NCI-H2107 treated with DMSO at 0.1 percent for 48 hours (cell line): ENCODE measurements at regions not wholly inside any gene's neighbourhood (a gene's known extent, or its start where the extent isn't known, plus 50 kb on each side); places are given as distances from the start of the nearest gene placed in this dataset.
"Not testable (repeated sequence)": the region's sequence is repeated elsewhere in the genome, so short reads cannot be mapped to it uniquely, and the experiment has no call there.

Experiments used
- DNase-seq: peaks from one replicate; lab custom pipeline; 2025; ENCODE audit not compliant: unreplicated experiment; lab: John Stamatoyannopoulos, UW

- DNase-seq = no peak
These were observed 147.8 kb upstream of the POGK start for GRCh38 chr1:166691476-166691875.

DNA sequence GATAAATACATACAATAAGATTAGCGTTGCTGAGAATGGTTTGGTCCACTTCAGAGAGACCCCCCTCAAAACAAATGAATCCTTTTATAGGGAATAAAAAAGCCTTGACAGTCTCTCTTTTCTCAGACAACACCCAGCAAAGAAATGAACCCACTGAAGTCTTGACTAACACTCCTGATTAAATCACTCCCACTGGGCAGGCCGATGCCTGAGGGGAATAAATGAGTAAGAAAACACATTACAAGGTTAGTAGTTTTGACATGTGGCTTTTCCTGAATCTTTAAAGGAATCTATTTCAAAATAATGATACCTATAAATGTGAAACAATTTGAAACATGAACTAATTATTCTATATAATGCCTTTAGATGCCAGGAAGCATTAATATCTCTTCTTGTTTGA, 146.9 kb upstream of the POGK start:
- no peak for DNase-seq

DNA sequence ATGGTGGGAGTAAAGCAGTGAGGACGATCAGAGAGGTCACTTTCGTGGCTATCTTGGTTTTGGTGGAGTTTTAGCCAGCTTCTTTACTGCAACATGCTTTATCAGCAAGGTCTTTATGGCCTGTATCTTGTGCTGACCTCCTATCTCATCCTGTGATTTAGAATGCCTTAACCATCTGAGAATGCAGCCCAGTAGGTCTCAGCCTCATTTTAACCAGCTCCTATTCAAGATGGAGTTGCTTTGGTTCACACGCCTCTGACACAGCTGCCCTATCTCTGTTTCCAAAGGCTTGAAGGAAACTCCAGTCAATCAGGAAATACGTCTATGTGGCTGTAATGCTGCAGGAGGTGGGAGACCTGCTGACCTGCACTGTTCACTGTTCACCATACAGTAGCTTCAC, 146.1 kb upstream of the POGK start:
- no peak for DNase-seq

DNA sequence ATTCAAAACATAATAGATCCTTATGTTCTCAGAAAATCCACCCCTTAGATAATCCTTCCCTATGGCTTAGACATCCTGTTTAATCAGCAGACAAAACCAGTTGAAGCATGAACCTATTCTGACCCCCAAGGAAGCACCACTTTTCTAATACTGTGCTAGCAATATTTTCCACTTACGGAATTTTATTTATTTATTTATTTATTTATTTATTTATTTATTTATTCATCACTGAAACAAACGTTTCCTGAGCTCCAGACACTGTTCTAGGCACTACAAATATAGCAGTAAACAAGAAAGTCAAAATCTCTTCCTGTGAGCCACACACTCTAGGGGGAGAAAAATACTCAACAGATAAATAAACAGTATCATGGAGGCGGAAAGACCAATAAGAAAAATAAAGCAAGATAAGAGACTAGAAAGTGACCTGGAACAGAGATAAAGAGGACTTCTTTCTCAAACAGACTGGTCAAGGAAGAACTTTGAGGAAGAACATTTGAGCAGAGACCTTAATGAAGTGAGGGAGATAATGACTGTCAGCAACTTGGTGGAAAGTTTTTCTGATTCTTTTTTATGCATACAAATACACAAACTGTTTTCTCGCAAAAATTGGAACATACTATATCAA, 145.5 kb upstream of the POGK start:
- DNase-seq = no peak

GRCh38 chr1:166695115-166695514, 144.2 kb upstream of the POGK start:
- no peak for DNase-seq

DNA sequence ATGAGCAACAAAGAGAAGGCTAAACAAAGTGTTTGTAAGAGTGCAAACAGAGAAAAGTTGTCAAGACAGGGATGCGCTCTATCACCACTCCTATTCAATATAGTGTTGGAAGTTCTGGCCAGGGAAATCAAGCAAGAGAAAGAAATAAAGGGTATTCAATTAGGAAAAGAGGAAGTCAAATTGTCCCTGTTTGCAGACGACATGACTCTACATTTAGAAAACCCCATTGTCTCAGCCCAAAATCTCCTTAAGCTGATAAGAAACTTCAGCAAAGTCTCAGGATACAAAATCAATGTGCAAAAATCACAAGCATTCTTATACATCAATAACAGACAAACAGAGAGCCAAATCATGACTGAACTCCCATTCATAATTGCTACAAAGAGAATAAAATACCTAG, 143.4 kb upstream of the POGK start:
- DNase-seq = not testable (repeated sequence)

GRCh38 chr1:166698771-166699170, 140.5 kb upstream of the POGK start:
- DNase-seq = no peak

GRCh38 chr1:166699613-166700012, 139.7 kb upstream of the POGK start:
- no peak for DNase-seq

GRCh38 chr1:166700696-166701095, 138.6 kb upstream of the POGK start:
- no peak for DNase-seq

DNA sequence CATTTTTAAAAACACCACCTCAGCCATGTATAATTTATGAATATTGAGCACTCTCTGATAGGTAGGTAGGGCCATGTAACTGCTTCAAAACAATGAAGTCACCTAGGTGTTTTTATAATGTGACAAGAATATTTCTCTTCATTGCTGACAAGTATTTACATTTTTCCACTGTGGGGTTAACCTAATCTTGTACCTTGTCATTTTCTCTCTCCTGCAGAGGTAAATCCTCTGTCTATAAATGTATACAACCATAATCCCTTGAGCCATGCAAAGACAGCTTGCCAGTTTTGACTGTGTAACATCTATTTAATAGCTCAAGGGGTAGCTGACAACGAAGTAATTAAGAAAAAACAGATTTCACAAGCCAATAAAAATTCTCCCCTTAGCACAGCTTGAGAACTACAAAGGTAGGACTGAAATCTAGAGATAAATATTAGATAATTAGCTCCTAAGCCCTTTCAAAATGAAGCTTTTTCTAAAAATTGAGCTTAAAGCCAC, 137.6 kb upstream of the POGK start:
- DNase-seq = no peak

DNA sequence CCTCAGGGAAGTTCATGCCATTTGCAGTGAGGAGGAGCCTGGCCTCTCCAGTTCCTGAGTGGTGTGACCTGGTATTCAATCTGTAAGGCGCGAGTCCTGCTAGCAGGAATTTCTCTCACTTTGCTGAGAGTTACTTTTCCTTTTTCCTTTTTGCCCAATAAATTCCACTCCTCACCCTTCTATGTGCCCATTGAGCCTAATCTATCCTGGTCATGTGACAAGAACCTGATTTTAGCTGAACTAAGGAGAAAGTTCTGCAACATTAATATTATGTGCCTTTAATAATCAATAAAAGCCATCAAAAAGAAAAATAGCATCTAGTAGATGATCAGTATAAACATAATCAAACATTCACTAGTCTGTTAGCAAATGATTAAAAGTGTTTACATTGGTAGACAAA, 136.1 kb upstream of the POGK start:
- DNase-seq = no peak

- DNase-seq = no peak
These were observed 135.4 kb upstream of the POGK start for GRCh38 chr1:166703726-166704462.

GRCh38 chr1:166705376-166706289, 133.6 kb upstream of the POGK start:
- DNase-seq = no peak

- DNase-seq = no peak
These were observed 122.7 kb upstream of the POGK start for GRCh38 chr1:166716620-166717019.

- no peak for DNase-seq
These were observed 118.1 kb upstream of the POGK start for GRCh38 chr1:166721145-166721544.

DNA sequence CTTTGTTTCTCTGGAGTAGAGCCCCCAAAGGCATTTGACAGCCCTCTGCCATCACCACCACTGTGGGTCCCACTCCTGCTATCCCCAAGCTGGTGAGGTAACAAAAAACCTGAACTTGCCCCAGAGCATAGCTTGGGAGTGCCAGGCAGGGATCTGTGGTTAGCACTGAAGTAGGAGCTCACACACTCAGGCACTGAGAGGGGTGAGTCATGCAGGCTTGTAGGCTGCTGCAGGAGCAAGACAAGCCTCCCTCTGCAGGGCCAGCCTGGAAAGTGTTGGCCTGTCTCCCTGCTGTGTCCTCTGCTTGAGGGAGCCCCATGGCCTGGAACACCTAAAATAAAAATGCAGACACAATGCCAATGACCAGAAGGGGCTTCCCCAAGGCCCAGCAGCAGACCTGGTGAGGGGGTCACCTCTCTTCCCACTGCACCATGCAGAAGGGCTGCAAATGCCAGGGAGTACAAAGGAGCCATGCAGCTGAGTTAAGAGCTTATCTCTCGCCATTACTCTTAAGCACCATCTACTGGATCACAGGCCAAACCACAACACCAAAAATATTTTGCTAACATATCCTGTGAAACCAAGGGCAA, 108.9 kb upstream of the POGK start:
- DNase-seq = no peak

DNA sequence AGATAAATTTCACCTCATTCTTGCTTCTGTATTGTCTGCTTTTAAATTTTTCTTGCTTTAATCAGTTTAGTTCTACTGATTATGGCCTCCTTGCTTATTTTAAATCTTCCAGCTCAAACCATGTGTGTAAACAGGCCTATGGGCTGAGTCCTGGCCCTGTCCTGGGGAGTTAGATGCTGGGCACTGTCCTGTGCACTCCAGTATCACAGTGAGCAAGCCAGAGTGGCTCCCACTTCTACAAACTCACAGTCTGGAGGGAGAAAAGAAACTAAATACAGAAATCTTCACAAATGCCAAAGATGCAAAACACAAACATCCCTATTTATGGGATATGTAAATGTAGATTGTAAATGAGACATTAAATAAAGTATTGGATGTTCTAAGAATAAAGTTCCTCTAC, 101.1 kb upstream of the POGK start:
- DNase-seq = no peak

GRCh38 chr1:166738873-166739272, 100.4 kb upstream of the POGK start:
- DNase-seq = no peak

GRCh38 chr1:166740668-166741276, 98.5 kb upstream of the POGK start:
- DNase-seq = no peak

DNA sequence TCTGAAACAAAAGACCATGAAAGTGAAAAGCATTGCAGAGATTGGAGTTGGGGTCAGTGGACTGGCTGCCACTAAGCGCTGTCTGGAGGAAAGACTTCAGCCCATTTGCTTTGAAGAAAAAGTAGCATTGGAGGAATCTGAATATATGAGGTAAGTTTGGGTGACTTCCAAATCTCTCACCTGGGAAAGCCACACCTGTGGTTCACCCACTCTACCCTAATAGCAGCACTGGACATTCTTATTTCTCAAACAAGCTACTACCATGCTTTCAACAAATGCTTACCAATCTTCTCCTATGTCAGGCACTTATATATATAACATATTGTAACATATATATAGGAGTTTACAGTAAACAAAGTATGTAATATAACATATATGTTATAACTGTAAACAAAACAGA, 76.0 kb upstream of the POGK start:
- no peak for DNase-seq

- DNase-seq = no peak
These were observed 72.3 kb upstream of the POGK start for GRCh38 chr1:166766942-166767341.
